Glutamatergic neuron (in vitro differentiated cells): ENCODE measurements at regions not wholly inside any gene's neighbourhood (a gene's known extent, or its start where the extent isn't known, plus 50 kb on each side); places are given as distances from the start of the nearest gene placed in this dataset.

ENCODE experiments used
- DNase-seq: peaks from one replicate; pipeline ENCODE4 v3.0.0; 2022
- H3K27ac Mint-ChIP-seq: one replicate; pipeline ENCODE4 v1.8.0; 2020; ENCODE audit warnings: mild to moderate bottlenecking, mixed read lengths, inconsistent platforms; ENCODE audit not compliant: unreplicated experiment
- H3K27me3 Mint-ChIP-seq: one replicate; pipeline ENCODE4 v1.8.0; 2020; ENCODE audit warnings: mild to moderate bottlenecking, moderate library complexity, mixed read lengths, inconsistent platforms; ENCODE audit not compliant: unreplicated experiment
- H3K36me3 Mint-ChIP-seq: one replicate; pipeline ENCODE4 v1.8.0; 2020; ENCODE audit warnings: mild to moderate bottlenecking, mixed read lengths, inconsistent platforms; ENCODE audit not compliant: unreplicated experiment
- H3K4me1 Mint-ChIP-seq: one replicate; pipeline ENCODE4 v1.8.0; 2020; ENCODE audit warnings: mild to moderate bottlenecking, low read depth, mixed read lengths, inconsistent platforms; ENCODE audit not compliant: unreplicated experiment
- H3K4me3 Mint-ChIP-seq: one replicate; pipeline ENCODE4 v1.8.0; 2020; ENCODE audit warnings: mild to moderate bottlenecking, mixed read lengths, inconsistent platforms; ENCODE audit not compliant: unreplicated experiment
- H3K9me3 Mint-ChIP-seq: one replicate; pipeline ENCODE4 v1.8.0; 2020; ENCODE audit warnings: mild to moderate bottlenecking, moderate library complexity, mixed read lengths, inconsistent platforms; ENCODE audit not compliant: unreplicated experiment
- CTCF ChIP-seq: fragments of 200-600 bp; sonication (generic); IDR thresholded peaks from one replicate; pipeline ENCODE4 v1.5.0; 2021; ENCODE audit not compliant: partially characterized antibody, unreplicated experiment

GRCh38 chr18:22628795-22629510 lies 211.2 kb upstream of the CTAGE1 start:
- DNase-seq: no peak
- H3K4me3 Mint-ChIP-seq: no peak overlapping the region

DNA sequence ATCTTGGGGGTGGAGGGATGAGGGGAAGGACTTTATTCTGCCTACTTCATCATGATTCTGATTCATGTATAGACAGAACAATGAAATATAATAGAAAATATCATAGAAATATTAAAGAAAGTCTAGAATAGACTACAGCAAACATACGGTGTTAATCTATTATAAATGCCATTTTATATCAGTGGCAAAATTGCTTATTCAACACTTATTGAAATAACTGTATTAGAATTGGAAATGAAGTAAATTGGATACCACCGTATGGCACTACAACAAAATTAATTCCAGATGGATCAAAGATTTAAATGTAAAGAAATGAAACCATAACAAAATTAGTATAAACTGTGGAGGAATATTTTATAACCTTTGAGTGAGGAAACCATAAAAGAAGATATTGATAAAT lies 213.3 kb upstream of the CTAGE1 start:
- DNase-seq: no peak
- TF ChIP-seq CTCF: no peak

More at GRCh38 chr18:22628795-22629510, 211.2 kb upstream of the CTAGE1 start:
- TF ChIP-seq CTCF: no peak
- H3K27me3 Mint-ChIP-seq: no peaks in the 10 kb centered on the region
- no peaks in the 10 kb centered on the region for H3K36me3 Mint-ChIP-seq
- no peaks in the 10 kb centered on the region for H3K4me1 Mint-ChIP-seq
- no peaks in the 10 kb centered on the region for H3K9me3 Mint-ChIP-seq
- no peak overlapping the region for H3K27ac Mint-ChIP-seq

GRCh38 chr18:22632191-22632590 lies 214.5 kb upstream of the CTAGE1 start:
- no peak overlapping the region for H3K4me3 Mint-ChIP-seq
- H3K27ac Mint-ChIP-seq: no peak overlapping the region
- H3K36me3 Mint-ChIP-seq: no peaks in the 10 kb centered on the region
- no peak for TF ChIP-seq CTCF
- no peaks in the 10 kb centered on the region for H3K27me3 Mint-ChIP-seq
- no peaks in the 10 kb centered on the region for H3K9me3 Mint-ChIP-seq
- DNase-seq: no peak
- no peaks in the 10 kb centered on the region for H3K4me1 Mint-ChIP-seq

More for the DNA sequence above, 213.3 kb upstream of the CTAGE1 start:
- no peaks in the 10 kb centered on the region for H3K9me3 Mint-ChIP-seq
- no peak overlapping the region for H3K4me3 Mint-ChIP-seq
- H3K36me3 Mint-ChIP-seq: no peaks in the 10 kb centered on the region
- no peaks in the 10 kb centered on the region for H3K27me3 Mint-ChIP-seq
- H3K4me1 Mint-ChIP-seq: no peaks in the 10 kb centered on the region
- no peak overlapping the region for H3K27ac Mint-ChIP-seq

DNA sequence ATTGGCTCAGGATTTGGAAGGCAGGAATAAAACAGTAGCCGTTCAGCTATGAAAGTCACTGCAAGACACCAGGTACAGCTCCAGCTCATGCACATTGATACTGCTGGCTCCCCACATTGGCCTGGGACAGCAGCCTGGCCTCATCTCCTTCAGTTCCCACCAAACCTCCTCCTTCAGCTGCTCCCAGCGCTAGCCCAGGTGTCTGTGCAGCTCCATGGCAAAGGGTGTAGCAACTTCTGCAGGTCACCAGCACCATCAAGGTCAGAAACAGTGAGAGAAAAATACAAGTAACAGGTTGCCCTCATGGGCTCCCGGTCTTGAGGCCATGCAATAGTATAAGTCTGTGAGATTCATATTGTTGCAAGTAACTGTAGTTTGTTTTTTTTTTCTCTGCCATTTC lies 216.7 kb upstream of the CTAGE1 start:
- H3K9me3 Mint-ChIP-seq: no peaks in the 10 kb centered on the region
- H3K4me1 Mint-ChIP-seq: no peaks in the 10 kb centered on the region
- no peaks in the 10 kb centered on the region for H3K36me3 Mint-ChIP-seq
- no peak for DNase-seq
- H3K4me3 Mint-ChIP-seq: no peak overlapping the region
- no peaks in the 10 kb centered on the region for H3K27me3 Mint-ChIP-seq
- no peak for TF ChIP-seq CTCF
- no peak overlapping the region for H3K27ac Mint-ChIP-seq

- DNase-seq: no peak
- no peaks in the 10 kb centered on the region for H3K36me3 Mint-ChIP-seq
- TF ChIP-seq CTCF: no peak
- H3K4me3 Mint-ChIP-seq: no peak overlapping the region
- H3K27ac Mint-ChIP-seq: no peak overlapping the region
- peaks cover 2% of the 10 kb centered on the region for H3K27me3 Mint-ChIP-seq
- peaks cover 3% of the 10 kb centered on the region for H3K9me3 Mint-ChIP-seq
- H3K4me1 Mint-ChIP-seq: no peaks in the 10 kb centered on the region
Measured at GRCh38 chr18:22637787-22638186, 220.1 kb upstream of the CTAGE1 start.
